Effector memory CD8-positive, alpha-beta T cell (primary cell): ENCODE measurements at regions not wholly inside any gene's neighbourhood (a gene's known extent, or its start where the extent isn't known, plus 50 kb on each side); places are given as distances from the start of the nearest gene placed in this dataset.

Source experiments
- ATAC-seq: fragments of 150-1000 bp; cut with Tn5 transposase; replicated peaks from 2 replicates; pipeline ENCODE4 v1.10.0; 2021; ENCODE audit warnings: mild to moderate bottlenecking, moderate library complexity
- DNase-seq, 3 experiments: peaks; one replicate each; pipeline ENCODE4 v3.0.0; 2021
- H3K27ac Mint-ChIP-seq, 2 donors: one replicate each; pipeline ENCODE4 v1.8.0; 2022; ENCODE audit warnings: mild to moderate bottlenecking in 2 of 2, mixed read lengths in 2 of 2, moderate library complexity in 2 of 2
- H3K27me3 Mint-ChIP-seq, 2 donors: one replicate each; pipeline ENCODE4 v1.8.0; 2022; ENCODE audit warnings: mixed read lengths in 2 of 2
- H3K36me3 Mint-ChIP-seq: one replicate; pipeline ENCODE4 v1.8.0; 2022; ENCODE audit warnings: mild to moderate bottlenecking, moderate library complexity, mixed read lengths; ENCODE audit not compliant: insufficient read depth
- H3K4me1 Mint-ChIP-seq, 2 donors: one replicate each; pipeline ENCODE4 v1.8.0; 2022; ENCODE audit warnings: low read depth in 2 of 2, mixed read lengths in 2 of 2
- H3K4me3 Mint-ChIP-seq, 2 donors: one replicate each; pipeline ENCODE4 v1.8.0; 2022; ENCODE audit warnings: mild to moderate bottlenecking in 2 of 2, mixed read lengths in 2 of 2, moderate library complexity in 2 of 2
- H3K9me3 Mint-ChIP-seq, 2 donors: one replicate each; pipeline ENCODE4 v1.8.0; 2022; ENCODE audit warnings: mixed read lengths in 2 of 2

GRCh38 chr14:88129306-88130056 is 124.5 kb downstream of the GPR65 start:
- peaks cover 9 to 17% of the 10 kb centered on the region in 2 donors for H3K27me3 Mint-ChIP-seq

GRCh38 chr14:88130057-88130432 is 125.1 kb downstream of the GPR65 start:
- H3K9me3 Mint-ChIP-seq: peaks cover 0 to 16% of the 10 kb centered on the region in 2 donors
- DNase-seq: no peak
- peak overlapping the region; percentile 55 to 92 for H3K27ac Mint-ChIP-seq
- H3K27me3 Mint-ChIP-seq: peaks cover 13 to 17% of the 10 kb centered on the region in 2 donors
- peaks cover 13 to 20% of the 10 kb centered on the region in 2 donors for H3K4me1 Mint-ChIP-seq
- H3K36me3 Mint-ChIP-seq: no peaks in the 10 kb centered on the region
- ATAC-seq: no peak
- H3K4me3 Mint-ChIP-seq: peak overlapping the region; percentile 55 to 69

More at GRCh38 chr14:88129306-88130056, 124.5 kb downstream of the GPR65 start:
- H3K4me1 Mint-ChIP-seq: peaks cover 13 to 20% of the 10 kb centered on the region in 2 donors
- no peaks in the 10 kb centered on the region for H3K36me3 Mint-ChIP-seq
- peaks cover 0 to 19% of the 10 kb centered on the region in 2 donors for H3K9me3 Mint-ChIP-seq
- peak overlapping the region; percentile 55 to 69 for H3K4me3 Mint-ChIP-seq
- peak overlapping the region; percentile 55 to 92 for H3K27ac Mint-ChIP-seq
- ATAC-seq: peak; percentile 62
- DNase-seq: no peak
